ENCODE measurements at regions not wholly inside any gene's neighbourhood (a gene's known extent, or its start where the extent isn't known, plus 50 kb on each side); places are given as distances from the start of the nearest gene placed in this dataset.

- no peak overlapping the region for H3K9ac ChIP-seq (ENCODE audit: insufficient read depth, low read length)
- H3K27me3 ChIP-seq (ENCODE audit: control insufficient read depth, insufficient read depth, low read length): no peaks in the 10 kb centered on the region
- H3K4me3 ChIP-seq (replicated peaks in 1 of 4; ENCODE audit: control extremely low read depth in 1 of 4, insufficient read depth in 1 of 4, low read depth in 3 of 4, low read length in 4 of 4): no peak overlapping the region
- H3K4me2 ChIP-seq (ENCODE audit: extremely low read depth, insufficient read depth, low read length): no peak overlapping the region
- H2AFZ ChIP-seq (ENCODE audit: low read length): no peak overlapping the region
- H3K27ac ChIP-seq (ENCODE audit: insufficient read depth, low read length): no peak overlapping the region
- H3K79me2 ChIP-seq (ENCODE audit: control insufficient read depth, insufficient read depth, low read length): no peaks in the 10 kb centered on the region
- DNase-seq (ENCODE audit: low read depth in 2 of 2): no peak
- no peak for TF ChIP-seq EZH2 (IDR thresholded peaks at IDR 0.05; ENCODE audit: low read length, missing control alignments)
- no peak for TF ChIP-seq CTCF (conservative IDR thresholded peaks at IDR 0.05 in 1 of 2, IDR thresholded peaks at IDR 0.05 in 1 of 2; ENCODE audit: low read depth in 1 of 2, low read length in 2 of 2)
- no peaks in the 10 kb centered on the region for H3K36me3 ChIP-seq (ENCODE audit: control insufficient read depth, insufficient read depth, low read length)
- no peaks in the 10 kb centered on the region for H4K20me1 ChIP-seq (ENCODE audit: control insufficient read depth, extremely low read depth, insufficient read depth, low read length)
- H3K4me1 ChIP-seq (ENCODE audit: control insufficient read depth, extremely low read depth, insufficient read depth, low read length): no peaks in the 10 kb centered on the region
- no peaks in the 10 kb centered on the region for H3K9me3 ChIP-seq (ENCODE audit: control insufficient read depth, insufficient read depth, low read depth, low read length)
Measured at GRCh38 chr14:39847852-39848251, 415.6 kb upstream of the FBXO33 start.

- Histone ChIP-seq H2AFZ (ENCODE audit: low read length) (no peak overlapping the region), H3K9ac (ENCODE audit: insufficient read depth, low read length) (no peak overlapping the region), H3K27ac (ENCODE audit: insufficient read depth, low read length) (no peak overlapping the region), H3K4me2 (ENCODE audit: extremely low read depth, insufficient read depth, low read length) (no peak overlapping the region), H3K27me3 (ENCODE audit: control insufficient read depth, insufficient read depth, low read length) (no peaks in the 10 kb centered on the region), H3K4me1 (ENCODE audit: control insufficient read depth, extremely low read depth, insufficient read depth, low read length) (no peaks in the 10 kb centered on the region), H3K79me2 (ENCODE audit: control insufficient read depth, insufficient read depth, low read length) (no peaks in the 10 kb centered on the region), H3K36me3 (ENCODE audit: control insufficient read depth, insufficient read depth, low read length) (no peaks in the 10 kb centered on the region), H3K4me3 (replicated peaks in 1 of 4; ENCODE audit: control extremely low read depth in 1 of 4, insufficient read depth in 1 of 4, low read depth in 3 of 4, low read length in 4 of 4) (no peak overlapping the region), H4K20me1 (ENCODE audit: control insufficient read depth, extremely low read depth, insufficient read depth, low read length) (no peaks in the 10 kb centered on the region), H3K9me3 (ENCODE audit: control insufficient read depth, insufficient read depth, low read depth, low read length) (no peaks in the 10 kb centered on the region)
- DNase-seq (ENCODE audit: low read depth in 2 of 2): peak in 1 of 2 donors; percentile 59
- TF ChIP-seq EZH2 (IDR thresholded peaks at IDR 0.05; ENCODE audit: low read length, missing control alignments) (no peak), CTCF (conservative IDR thresholded peaks at IDR 0.05 in 1 of 2, IDR thresholded peaks at IDR 0.05 in 1 of 2; ENCODE audit: low read depth in 1 of 2, low read length in 2 of 2) (no peak)
Measured at GRCh38 chr14:39847194-39847593, 415.0 kb upstream of the FBXO33 start.

- H3K27me3 ChIP-seq (ENCODE audit: control insufficient read depth, insufficient read depth, low read length): no peaks in the 10 kb centered on the region
- no peak overlapping the region for H3K27ac ChIP-seq (ENCODE audit: insufficient read depth, low read length)
- H2AFZ ChIP-seq (ENCODE audit: low read length): no peak overlapping the region
- no peak for DNase-seq (ENCODE audit: low read depth in 2 of 2)
- TF ChIP-seq EZH2 (IDR thresholded peaks at IDR 0.05; ENCODE audit: low read length, missing control alignments): no peak
- no peak for TF ChIP-seq CTCF (conservative IDR thresholded peaks at IDR 0.05 in 1 of 2, IDR thresholded peaks at IDR 0.05 in 1 of 2; ENCODE audit: low read depth in 1 of 2, low read length in 2 of 2)
- H3K9ac ChIP-seq (ENCODE audit: insufficient read depth, low read length): no peak overlapping the region
- no peaks in the 10 kb centered on the region for H4K20me1 ChIP-seq (ENCODE audit: control insufficient read depth, extremely low read depth, insufficient read depth, low read length)
- H3K4me1 ChIP-seq (ENCODE audit: control insufficient read depth, extremely low read depth, insufficient read depth, low read length): no peaks in the 10 kb centered on the region
- no peaks in the 10 kb centered on the region for H3K9me3 ChIP-seq (ENCODE audit: control insufficient read depth, insufficient read depth, low read depth, low read length)
- H3K79me2 ChIP-seq (ENCODE audit: control insufficient read depth, insufficient read depth, low read length): no peaks in the 10 kb centered on the region
- no peak overlapping the region for H3K4me3 ChIP-seq (replicated peaks in 1 of 4; ENCODE audit: control extremely low read depth in 1 of 4, insufficient read depth in 1 of 4, low read depth in 3 of 4, low read length in 4 of 4)
- H3K36me3 ChIP-seq (ENCODE audit: control insufficient read depth, insufficient read depth, low read length): no peaks in the 10 kb centered on the region
- H3K4me2 ChIP-seq (ENCODE audit: extremely low read depth, insufficient read depth, low read length): no peak overlapping the region
Measured at GRCh38 chr14:39843881-39844280, 411.6 kb upstream of the FBXO33 start.

Data from fibroblast of lung (primary cell).